Upper lobe of left lung (tissue), 4 donors: ENCODE measurements at regions not wholly inside any gene's neighbourhood (a gene's known extent, or its start where the extent isn't known, plus 50 kb on each side); places are given as distances from the start of the nearest gene placed in this dataset.

Experiments used
- CTCF ChIP-seq, 6 experiments: fragments of 450-650 bp in 4 of 6; fragments of 200-600 bp in 2 of 6; sonication (generic) in 2 of 6; IDR thresholded peaks; one replicate each; pipeline ENCODE4 v1.5.1; 2016 to 2019; ENCODE audit warnings: antibody characterized with exemption in 6 of 6
- EP300 ChIP-seq, 4 donors: sonication (generic); formaldehyde crosslinking; IDR thresholded peaks; one replicate each; pipeline ENCODE4 v1.5.1; 2017; ENCODE audit warnings: antibody characterized with exemption in 4 of 4, control low read depth in 2 of 4
- POLR2A ChIP-seq, 4 donors: fragments of 450-650 bp; IDR thresholded peaks; one replicate each; pipeline ENCODE4 v1.5.1; 2016 to 2017; ENCODE audit warnings: antibody characterized with exemption in 4 of 4, mild to moderate bottlenecking in 2 of 4
- POLR2AphosphoS5 ChIP-seq, 2 donors: sonication (generic); formaldehyde crosslinking; IDR thresholded peaks; one replicate each; pipeline ENCODE4 v1.5.1; 2017; ENCODE audit warnings: antibody characterized with exemption in 2 of 2

GRCh38 chr16:62903961-62904502, 867.8 kb upstream of the CDH8 start:
- TF ChIP-seq POLR2A (IDR thresholded peaks at IDR 0.05) (no peak), CTCF (IDR thresholded peaks at IDR 0.05) (no peak), POLR2AphosphoS5 (IDR thresholded peaks at IDR 0.05) (no peak), EP300 (IDR thresholded peaks at IDR 0.05) (no peak)
